ENCODE measurements at regions not wholly inside any gene's neighbourhood (a gene's known extent, or its start where the extent isn't known, plus 50 kb on each side); places are given as distances from the start of the nearest gene placed in this dataset.

DNA sequence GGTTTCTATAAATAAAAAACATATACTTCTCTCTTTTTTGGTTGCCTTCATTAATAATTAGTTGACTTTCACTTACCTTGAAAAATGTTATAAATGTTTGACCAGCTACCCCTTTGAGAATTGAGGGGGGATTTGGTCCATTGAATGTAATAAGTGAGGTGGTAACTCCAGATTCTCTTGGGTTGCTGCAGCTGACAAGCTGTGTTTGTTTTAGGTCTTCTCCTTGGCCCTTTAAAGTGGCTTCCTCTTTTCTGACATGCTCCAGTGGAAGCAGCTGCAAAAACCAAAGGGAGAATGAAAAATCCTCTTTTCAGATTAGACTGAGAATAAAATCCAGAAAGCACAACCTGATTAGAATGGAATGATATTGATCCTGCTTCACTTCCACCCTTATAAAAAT is 410.5 kb downstream of the TMEM38B start:
- TF ChIP-seq, protein P1, sequence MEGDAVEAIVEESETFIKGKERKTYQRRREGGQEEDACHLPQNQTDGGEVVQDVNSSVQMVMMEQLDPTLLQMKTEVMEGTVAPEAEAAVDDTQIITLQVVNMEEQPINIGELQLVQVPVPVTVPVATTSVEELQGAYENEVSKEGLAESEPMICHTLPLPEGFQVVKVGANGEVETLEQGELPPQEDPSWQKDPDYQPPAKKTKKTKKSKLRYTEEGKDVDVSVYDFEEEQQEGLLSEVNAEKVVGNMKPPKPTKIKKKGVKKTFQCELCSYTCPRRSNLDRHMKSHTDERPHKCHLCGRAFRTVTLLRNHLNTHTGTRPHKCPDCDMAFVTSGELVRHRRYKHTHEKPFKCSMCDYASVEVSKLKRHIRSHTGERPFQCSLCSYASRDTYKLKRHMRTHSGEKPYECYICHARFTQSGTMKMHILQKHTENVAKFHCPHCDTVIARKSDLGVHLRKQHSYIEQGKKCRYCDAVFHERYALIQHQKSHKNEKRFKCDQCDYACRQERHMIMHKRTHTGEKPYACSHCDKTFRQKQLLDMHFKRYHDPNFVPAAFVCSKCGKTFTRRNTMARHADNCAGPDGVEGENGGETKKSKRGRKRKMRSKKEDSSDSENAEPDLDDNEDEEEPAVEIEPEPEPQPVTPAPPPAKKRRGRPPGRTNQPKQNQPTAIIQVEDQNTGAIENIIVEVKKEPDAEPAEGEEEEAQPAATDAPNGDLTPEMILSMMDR (IDR thresholded peaks at IDR 0.05), result no peak
- TF ChIP-seq POLR2A (IDR thresholded peaks at IDR 0.05), result no peak

Measured in heart left ventricle (tissue), 13 donors.